NCI-H226 (cell line): ENCODE measurements at regions not wholly inside any gene's neighbourhood (a gene's known extent, or its start where the extent isn't known, plus 50 kb on each side); places are given as distances from the start of the nearest gene placed in this dataset.

Experiments
- DNase-seq: peaks from one replicate; pipeline ENCODE4 v3.0.0-alpha.2; 2015

DNA sequence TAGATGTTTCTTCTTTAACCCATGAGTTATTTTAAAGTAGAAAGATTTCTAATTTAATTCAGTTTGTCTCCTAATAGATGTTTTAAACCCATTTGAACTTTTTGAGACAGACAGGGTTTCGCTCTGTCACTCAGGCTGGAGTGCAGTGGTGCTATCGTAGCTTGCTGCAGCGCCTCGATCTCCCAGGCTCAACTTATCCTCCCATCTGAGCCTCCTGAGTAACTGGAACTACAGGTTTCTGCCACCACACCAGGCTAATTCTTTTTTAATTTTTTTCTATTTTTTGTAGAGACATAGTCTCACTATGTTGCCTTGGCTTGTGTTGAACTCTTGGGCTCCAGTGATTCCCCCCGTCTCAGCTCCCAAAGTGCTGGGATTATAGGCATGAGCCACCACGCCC, 53.0 kb upstream of the RAB18 start:
- DNase-seq = no peak

- DNase-seq = no peak
Observed at GRCh38 chr10:27450225-27450624, 53.9 kb upstream of the RAB18 start.

DNA sequence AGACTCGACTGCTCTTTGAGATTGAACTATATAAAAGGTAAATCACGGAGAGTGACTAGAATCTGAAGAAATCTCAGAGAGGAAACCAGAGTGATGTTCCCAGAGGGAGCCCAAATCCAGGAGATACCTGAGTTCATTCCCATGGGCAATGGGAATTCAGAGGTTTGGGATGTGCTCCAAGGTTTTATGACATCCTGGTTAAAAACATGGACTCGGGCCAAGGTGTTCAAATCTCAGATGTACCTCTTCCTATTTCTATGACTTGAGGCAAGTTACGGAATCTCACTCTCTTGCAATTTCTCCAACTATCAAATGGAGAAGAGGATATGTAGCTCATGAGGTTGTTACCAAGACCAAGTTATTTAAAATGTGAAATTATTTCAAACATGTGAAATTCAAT, 54.5 kb upstream of the RAB18 start:
- no peak for DNase-seq

DNA sequence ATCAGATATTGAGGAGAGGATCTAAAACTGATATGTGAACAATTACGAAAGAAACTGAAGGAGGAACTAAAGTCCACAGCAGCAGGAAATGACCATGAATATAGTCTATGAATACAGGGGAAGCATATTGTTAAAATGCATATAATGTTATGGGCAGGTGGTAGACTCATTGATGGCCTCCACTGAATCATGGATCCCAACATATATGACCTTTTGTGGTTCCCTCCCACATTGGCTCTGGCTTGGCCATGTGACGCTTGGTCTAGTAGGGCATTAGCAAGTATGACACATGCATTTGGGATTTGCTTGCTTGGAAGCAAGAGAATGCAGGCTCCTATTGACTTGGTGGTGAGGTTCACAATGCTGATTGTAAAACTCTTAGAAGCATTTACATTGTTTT, 55.2 kb upstream of the RAB18 start:
- peak; percentile 66 for DNase-seq

DNA sequence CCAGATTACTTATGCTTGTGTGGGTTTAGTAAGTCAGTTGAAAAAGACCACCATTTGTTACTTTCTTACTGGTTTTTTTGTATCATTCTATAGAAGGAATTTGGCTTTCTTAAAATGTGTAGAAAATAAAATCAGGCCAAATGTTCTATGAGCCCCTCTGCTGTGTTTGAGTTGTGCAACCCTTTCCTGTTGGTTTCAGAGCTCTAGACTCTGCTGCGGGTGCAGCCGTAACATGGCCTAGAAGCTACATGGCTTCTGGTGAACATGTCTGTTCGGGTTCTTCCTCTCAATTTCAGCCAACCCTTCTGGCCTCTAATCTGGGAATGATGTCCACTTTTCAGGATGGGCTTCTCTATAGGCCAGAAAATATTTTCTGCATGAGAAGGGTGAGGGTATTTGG, 56.6 kb upstream of the RAB18 start:
- no peak for DNase-seq

DNA sequence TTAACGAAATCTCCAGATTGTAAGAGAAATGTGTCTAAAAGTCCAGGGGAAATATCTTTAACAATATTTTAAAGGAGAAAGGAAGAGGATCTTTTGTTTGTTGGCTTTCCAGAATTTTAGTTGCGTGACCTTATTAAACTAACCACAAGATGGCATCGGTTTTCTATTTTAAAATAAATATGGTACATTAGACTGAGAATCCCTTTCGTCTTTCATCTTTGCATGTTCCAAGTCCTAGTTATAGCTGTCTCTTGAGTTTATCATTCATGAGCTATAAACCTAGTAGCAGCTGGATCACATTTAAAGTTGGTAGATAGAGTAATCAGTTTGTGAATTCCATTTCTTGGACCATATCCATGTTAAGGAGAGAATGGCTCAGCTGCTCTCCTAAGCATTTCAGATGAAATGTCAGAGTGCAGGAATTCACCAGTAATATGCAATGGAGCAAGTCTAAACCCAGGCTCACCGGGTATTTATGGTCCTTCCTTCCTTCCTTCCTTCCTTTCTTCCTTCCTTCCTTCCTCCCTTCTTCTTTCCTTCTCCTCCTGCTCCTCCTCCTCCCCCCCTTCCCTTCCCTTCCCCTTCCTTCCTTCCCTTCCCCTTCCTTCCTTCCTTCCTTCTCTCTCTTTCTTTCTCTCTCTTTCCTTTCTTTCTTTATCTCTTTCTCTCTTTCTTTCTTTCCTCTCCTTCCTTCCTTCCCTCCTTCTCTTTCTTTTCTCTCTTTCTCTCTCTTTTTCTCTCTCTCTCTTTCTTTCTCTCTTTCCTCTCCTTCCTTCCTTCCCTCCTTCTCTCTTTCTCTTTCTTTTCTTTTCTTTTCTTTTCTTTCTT, 57.8 kb upstream of the RAB18 start:
- DNase-seq = no peak

DNA sequence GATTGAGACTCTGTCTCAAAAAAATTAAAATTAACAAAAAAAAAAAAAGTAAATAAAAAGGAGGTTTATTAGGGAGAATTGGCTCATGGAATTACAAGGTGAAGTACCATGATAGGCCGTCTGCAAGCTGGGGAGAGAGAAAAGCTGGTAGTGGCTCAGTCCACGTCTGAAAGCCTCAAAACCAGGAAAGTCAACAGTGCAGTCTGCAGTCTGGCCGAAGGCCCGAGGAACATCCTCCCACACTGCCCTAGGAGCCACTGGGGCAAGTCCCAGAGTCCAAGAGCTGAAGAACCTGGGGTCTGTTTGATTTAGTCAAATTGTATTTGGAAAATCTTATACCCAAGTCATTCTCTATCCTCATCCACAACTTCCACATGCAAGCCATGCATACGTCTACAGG, 59.0 kb upstream of the RAB18 start:
- DNase-seq = no peak

GRCh38 chr10:27440478-27440877, 63.6 kb upstream of the RAB18 start:
- DNase-seq = peak; percentile 74

- DNase-seq = peak; percentile 53
Observed at GRCh38 chr10:27440021-27440420, 64.1 kb upstream of the RAB18 start.

DNA sequence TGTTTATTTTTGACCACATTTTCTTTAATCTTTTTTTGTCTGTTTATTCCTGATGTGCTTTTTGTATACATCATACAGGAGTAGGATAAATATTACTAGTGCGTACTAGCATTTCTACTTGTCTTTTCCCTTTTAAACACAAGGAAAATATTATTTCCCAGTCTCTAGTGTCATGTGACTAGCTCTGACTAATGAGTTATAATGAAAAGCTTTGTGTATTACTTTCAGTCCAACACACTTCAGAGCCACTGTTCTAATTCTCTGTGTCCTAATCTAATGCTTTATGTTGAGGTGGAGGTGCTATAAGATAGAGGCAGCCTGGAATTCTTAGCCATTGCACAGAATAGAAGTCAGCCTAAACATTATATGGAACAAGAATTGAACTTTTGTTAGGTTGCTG, 65.0 kb upstream of the RAB18 start:
- DNase-seq = no peak

DNA sequence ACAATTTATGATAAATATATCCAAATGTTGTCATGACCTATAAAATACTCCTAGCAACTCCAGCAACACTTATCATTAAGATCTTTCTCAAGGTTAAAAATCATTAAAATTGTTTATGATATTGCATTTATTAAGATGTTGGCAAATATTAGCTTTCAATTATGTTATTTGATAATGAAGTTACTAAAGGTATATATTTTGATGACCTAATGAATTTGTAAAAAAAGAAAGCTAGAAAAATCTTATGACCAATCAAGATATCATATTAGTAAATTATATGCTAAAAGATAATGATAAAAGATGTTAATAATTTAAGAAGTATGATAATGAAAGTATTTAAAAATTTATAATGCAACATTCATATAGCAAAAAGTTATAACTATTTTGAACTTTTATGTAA, 66.3 kb upstream of the RAB18 start:
- DNase-seq = no peak

DNA sequence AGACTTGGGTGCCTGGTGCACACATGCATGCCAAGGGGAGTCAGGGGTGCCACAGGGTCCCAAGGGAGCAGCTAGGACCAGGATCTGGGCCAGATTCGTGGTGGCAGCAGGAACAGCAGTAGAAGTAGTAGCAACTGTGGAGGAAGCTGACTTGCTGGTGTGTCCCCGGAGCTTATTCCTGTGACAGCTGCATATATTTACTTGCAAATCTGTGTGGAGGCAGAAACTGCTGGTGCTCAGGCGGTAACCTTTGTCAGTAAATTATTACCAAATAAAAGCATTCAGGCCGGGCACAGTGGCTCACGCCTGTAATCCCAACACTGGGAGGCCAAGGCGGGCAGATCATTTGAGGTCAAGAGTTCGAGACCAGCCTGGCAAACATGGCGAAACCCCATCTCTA, 67.4 kb upstream of the RAB18 start:
- DNase-seq = no peak

- no peak for DNase-seq
Observed at GRCh38 chr10:27433976-27434375, 70.1 kb upstream of the RAB18 start.

DNA sequence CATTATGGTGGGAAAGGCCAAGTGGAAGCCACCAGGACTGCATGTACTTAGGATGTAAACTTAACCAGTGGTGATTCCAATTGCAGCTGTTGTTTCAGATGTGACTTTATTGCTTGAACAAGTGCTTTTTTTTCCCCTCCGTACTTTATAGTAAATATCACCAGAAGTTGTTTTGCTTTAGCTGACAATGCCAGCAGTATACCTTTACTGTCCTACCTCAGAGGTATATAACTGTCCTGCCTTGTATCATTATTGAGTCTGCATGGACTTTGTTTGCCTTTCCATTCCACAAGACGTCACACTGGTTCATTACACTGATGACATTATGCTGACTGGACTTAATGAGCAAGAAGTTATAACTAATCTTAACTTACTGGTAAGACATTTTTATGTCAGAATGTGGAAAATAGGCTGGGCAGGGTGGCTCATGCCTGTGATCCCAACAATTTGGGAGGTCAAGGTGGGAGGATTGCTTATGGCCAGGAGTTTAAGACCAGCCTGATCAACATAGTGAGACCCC, 77.1 kb upstream of the RAB18 start:
- DNase-seq = no peak

DNA sequence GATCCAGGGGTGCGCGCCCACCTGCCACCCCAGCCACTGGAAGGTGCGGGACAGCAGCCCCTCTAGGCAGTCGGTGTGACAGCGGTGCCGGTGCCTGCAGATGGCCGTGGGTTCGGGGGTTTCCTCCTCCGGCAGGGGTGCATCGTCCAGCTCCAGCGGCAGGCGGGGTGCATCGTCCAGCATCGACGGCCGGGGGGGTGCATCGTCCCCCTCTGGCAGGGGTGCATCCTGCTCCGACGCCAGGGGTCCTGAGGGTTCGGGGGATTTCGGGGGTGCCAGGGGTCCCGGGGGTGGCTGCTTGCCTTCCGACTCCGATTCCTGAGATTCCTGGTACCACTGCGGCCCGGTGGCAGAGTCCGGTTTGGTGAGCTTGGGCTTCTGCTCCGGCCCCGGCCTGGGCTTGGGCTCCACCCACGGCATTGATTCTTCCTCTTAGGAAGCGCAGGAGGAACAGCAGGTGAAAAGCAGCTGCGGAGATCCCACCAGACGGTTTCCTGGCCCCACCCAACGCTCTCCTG, 90.2 kb upstream of the RAB18 start:
- DNase-seq = no peak

- no peak for DNase-seq
Observed at GRCh38 chr10:27413387-27413786, 90.7 kb upstream of the RAB18 start.

- DNase-seq = no peak
Observed at GRCh38 chr10:27410153-27410552, 94.0 kb upstream of the RAB18 start.

DNA sequence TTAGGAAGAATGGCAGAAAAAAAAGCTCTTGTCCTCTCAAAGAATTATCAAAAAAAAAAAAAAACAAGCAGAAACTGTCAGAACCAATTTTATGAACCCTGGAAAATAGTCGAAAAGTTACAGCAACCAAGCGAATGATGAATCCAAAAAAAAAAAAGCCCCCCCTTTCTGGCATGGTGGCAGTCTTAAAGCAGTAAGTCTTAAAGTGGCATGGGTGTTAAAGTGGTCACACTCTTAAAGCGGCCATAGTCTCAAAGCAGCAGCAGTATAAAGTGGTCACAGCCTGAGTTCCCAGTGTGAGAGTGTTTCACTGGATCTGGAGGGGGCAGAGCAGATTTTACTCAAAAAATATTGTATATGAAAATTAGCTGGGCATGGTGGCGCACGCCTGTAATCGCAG, 96.8 kb upstream of the RAB18 start:
- no peak for DNase-seq

- no peak for DNase-seq
Observed at GRCh38 chr10:27399871-27400270, 104.2 kb upstream of the RAB18 start.

- DNase-seq = no peak
Observed at GRCh38 chr10:27393961-27394360, 110.1 kb upstream of the RAB18 start.

- DNase-seq = no peak
Observed at GRCh38 chr10:27392606-27393005, 111.5 kb upstream of the RAB18 start.

- no peak for DNase-seq
Observed at GRCh38 chr10:27391916-27392315, 112.2 kb upstream of the RAB18 start.

- no peak for DNase-seq
Observed at GRCh38 chr10:27391325-27391724, 112.8 kb upstream of the RAB18 start.

DNA sequence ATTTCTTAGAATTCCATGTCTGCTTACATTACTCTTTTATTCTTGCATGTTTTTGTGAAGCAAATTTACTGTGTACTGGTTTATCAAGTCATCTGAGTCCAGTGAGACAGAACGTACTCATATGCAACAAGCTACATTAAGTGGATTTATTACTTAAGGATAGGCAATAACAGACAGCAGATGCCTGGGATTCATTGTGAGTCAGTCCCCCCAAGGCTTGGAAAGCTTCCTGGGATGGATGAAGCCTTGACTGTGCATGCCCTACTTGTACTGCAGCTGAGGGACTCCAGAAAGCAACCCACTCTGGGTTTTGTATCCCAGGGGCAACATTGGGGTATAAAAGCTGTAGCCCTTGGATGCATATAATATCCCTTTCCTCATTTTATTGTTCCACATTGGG, 113.4 kb upstream of the RAB18 start:
- peak; percentile 31 for DNase-seq
